ENCODE measurements at regions not wholly inside any gene's neighbourhood (a gene's known extent, or its start where the extent isn't known, plus 50 kb on each side); places are given as distances from the start of the nearest gene placed in this dataset.
"Not testable (repeated sequence)": the region's sequence is repeated elsewhere in the genome, so short reads cannot be mapped to it uniquely, and the experiment has no call there.

DNA sequence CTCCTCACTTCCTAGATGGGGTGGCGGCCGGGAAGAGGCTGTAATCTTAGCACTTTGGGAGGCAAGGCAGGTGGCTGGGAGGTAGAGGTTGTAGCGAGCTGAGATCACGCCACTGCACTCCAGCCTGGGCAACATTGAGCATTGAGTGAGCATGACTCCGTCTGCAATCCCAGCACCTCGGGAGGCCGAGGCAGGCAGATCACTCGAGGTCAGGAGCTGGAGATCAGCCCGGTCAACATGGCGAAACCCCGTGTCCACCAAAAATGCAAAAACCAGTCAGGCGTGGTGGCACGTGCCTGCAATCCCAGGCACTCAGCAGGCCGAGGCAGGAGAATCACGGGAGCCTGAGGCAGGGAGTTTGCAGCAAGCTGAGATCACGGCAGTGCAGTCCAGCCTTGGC lies 91.9 kb upstream of the CTSV start:
- TF ChIP-seq POLR2A (IDR thresholded peaks at IDR 0.05; ENCODE audit: low read depth, low read length); POLR2AphosphoS5 (IDR thresholded peaks at IDR 0.05; ENCODE audit: low read depth, low read length); TAF1 (IDR thresholded peaks at IDR 0.05; ENCODE audit: low read depth, low read length); SPI1 (IDR thresholded peaks at IDR 0.05; ENCODE audit: low read depth, low read length); PAX5 (IDR thresholded peaks at IDR 0.05; ENCODE audit: insufficient read depth, low read length, severe bottlenecking): not testable (repeated sequence)

All from GM12891 (cell line).